ENCODE measurements at regions not wholly inside any gene's neighbourhood (a gene's known extent, or its start where the extent isn't known, plus 50 kb on each side); places are given as distances from the start of the nearest gene placed in this dataset.

- no peak for DNase-seq
Measured at GRCh38 chr6:21524201-21524600, 69.3 kb upstream of the SOX4 start.

- no peak for DNase-seq
Measured at GRCh38 chr6:21526974-21527373, 66.6 kb upstream of the SOX4 start.

DNA sequence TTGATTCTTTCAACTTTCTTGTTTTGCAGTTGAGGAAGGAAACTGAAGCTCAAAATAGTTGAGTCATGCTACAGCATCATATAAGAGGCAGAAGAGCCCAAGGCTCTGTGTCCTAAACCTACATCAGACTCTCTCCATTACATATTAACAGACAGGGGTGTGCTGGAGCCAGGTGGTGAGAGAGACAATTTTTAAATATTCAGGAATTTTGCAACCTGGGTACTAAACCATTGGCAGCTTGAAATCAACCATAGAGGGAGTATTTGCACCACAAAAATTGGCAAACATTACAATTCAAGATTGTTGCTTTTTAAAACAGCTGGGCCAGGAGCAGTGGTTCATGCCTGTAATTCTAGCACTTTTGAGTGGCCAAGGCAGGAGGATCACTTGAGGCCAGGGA, 65.8 kb upstream of the SOX4 start:
- no peak for DNase-seq

DNA sequence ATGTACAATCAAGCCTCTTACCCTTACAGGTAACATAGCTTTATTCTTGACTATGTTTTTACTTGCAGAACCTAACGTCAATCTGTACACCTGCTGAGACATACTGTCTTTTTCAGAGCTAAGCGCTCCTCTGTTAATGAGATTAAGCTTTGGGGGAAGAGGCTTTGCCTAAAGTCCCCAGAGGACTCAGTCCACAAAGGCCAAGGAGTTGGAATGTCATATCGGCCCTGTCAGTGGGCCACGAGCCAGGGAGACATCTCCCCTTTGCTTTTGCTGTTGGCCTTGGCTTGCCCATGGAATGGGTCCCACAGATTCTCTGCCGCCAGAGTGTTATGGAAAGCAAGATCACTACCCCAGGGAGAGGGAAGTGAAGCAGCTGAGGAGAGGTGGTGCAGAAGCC, 64.1 kb upstream of the SOX4 start:
- no peak for DNase-seq

- DNase-seq: no peak
Measured at GRCh38 chr6:21531393-21531792, 62.2 kb upstream of the SOX4 start.

GRCh38 chr6:21533678-21534077, 59.9 kb upstream of the SOX4 start:
- DNase-seq: no peak

DNA sequence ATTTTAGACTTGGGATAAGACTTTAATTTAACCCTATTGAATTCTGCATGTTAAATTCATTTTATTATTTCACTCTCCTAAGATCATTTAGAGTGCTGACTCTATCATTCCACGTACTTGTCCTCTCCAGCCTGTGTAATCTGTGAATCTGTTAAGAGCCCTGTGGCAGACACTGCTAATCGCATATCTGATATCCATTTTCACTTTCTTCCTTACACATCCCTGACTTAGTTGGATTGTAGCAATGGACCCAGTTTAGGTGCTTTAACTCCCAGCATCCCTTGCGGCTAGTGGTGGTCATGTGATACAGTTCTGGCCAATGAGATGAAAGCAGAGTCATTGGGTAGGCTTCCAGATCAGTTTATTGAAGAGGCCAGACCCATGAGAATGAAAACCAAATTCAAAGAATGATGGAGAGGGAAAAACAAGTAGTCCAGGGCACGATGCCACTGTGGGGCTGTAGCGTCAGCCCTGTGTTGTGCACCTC, 57.2 kb upstream of the SOX4 start:
- no peak for DNase-seq

- DNase-seq: no peak
Measured at GRCh38 chr6:21537637-21538036, 55.9 kb upstream of the SOX4 start.

GRCh38 chr6:21538186-21538798, 55.3 kb upstream of the SOX4 start:
- no peak for DNase-seq

DNA sequence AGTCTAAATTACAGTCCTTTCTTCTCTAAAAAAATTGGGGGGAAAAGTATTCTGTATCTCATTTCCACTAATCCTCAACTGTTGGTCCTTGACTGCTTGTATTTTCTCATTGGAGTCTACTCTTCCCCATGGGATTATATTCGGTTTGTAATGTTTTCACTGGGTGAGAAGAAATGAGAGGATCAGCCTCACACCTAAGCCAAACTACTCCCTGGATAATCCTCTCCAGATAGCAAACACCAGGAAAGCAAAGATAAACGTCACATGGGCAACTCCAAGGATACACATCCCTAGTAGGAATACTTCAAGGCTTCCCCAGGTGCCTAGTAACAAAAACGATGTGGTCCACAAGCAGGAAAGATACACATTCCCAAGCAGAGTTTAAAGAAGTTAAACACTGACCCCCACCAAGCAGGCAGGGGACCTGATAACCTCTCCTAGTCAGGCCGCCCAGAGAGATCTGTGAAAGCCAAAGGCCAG, 53.9 kb upstream of the SOX4 start:
- no peak for DNase-seq
